Endothelial cell of umbilical vein (primary cell): ENCODE measurements at regions not wholly inside any gene's neighbourhood (a gene's known extent, or its start where the extent isn't known, plus 50 kb on each side); places are given as distances from the start of the nearest gene placed in this dataset.

Source experiments
- JUN ChIP-seq: IDR thresholded peaks from 2 replicates; pipeline ENCODE4 v1.6.1; 2011; ENCODE audit warnings: borderline replicate concordance, low read depth; ENCODE audit not compliant: insufficient read length, insufficient read depth
- TF ChIP-seq, protein P1 (sequence below), 2 donors: IDR thresholded peaks; 1 replicate in 1 of 2; 2 replicates in 1 of 2; pipeline ENCODE4 v1.5.1; 2011; ENCODE audit warnings: low read length in 2 of 2, mild to moderate bottlenecking in 2 of 2, moderate library complexity in 2 of 2, control low read depth in 1 of 2, inconsistent platforms in 1 of 2, low read depth in 1 of 2; ENCODE audit not compliant: insufficient read depth in 1 of 2; ENCODE audit errors: extremely low read depth in 1 of 2

DNA sequence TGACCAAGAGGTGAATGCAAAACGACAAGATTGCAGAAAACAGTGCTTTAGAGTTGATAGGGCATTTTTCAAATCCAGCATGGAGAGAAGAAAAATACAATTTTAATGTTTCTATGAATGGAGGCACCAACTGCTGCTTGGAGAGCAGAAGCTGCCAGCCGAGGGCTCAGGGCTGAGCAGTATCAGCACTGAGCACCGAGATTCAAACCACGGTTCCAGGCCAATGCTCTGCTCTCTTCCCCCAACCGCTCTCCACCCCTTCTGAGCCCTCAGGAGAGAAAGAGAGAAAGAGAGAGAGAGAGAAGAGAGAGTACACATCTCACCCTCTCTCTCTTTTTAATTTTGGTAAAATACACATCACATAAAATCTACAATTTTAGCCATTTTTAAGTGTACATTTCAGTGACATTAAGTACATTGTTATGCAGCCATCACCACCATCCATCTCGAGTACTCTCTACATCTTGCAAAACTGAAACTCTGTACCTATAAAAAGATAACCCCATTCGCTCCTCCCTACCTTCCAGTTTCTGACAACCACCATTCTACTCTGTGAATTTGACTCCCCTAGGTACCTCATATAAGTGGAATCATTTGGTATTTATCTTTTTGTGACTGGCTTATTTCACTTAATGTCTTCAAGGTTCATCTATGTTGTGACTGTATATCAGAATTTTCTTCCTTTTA is 333.3 kb downstream of the MIAT start:
- TF ChIP-seq, protein P1, sequence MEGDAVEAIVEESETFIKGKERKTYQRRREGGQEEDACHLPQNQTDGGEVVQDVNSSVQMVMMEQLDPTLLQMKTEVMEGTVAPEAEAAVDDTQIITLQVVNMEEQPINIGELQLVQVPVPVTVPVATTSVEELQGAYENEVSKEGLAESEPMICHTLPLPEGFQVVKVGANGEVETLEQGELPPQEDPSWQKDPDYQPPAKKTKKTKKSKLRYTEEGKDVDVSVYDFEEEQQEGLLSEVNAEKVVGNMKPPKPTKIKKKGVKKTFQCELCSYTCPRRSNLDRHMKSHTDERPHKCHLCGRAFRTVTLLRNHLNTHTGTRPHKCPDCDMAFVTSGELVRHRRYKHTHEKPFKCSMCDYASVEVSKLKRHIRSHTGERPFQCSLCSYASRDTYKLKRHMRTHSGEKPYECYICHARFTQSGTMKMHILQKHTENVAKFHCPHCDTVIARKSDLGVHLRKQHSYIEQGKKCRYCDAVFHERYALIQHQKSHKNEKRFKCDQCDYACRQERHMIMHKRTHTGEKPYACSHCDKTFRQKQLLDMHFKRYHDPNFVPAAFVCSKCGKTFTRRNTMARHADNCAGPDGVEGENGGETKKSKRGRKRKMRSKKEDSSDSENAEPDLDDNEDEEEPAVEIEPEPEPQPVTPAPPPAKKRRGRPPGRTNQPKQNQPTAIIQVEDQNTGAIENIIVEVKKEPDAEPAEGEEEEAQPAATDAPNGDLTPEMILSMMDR (IDR thresholded peaks at IDR 0.05; ENCODE audit: extremely low read depth in 1 of 2, insufficient read depth in 1 of 2, low read depth in 1 of 2, low read length in 2 of 2) = no peak
- no peak for TF ChIP-seq JUN
